H1 (cell line): ENCODE measurements at regions not wholly inside any gene's neighbourhood (a gene's known extent, or its start where the extent isn't known, plus 50 kb on each side); places are given as distances from the start of the nearest gene placed in this dataset.
A peak's percentile ranks its signal among the peaks of the same experiment; 100 is the strongest.

Experiments
- CTCF ChIA-PET: fragments of 300-600 bp; sonication (Branson Sonifier 250); formaldehyde crosslinking; loops from one replicate; lab custom pipeline; 2021; ENCODE audit not compliant: partially characterized antibody; lab: Charles Lee
- POLR2A ChIA-PET: fragments of 300-600 bp; sonication (Branson Sonifier 250); formaldehyde crosslinking; loops from one replicate; lab custom pipeline; 2021; ENCODE audit warnings: inconsistent platforms; ENCODE audit not compliant: partially characterized antibody; lab: Charles Lee
- DNase-seq, 2 experiments: peaks; one replicate each; pipeline versions ENCODE4 v3.0.0 to v3.0.0-alpha.2; 2010 to 2022; ENCODE audit warnings: low spot score in 2 of 2, low read depth in 1 of 2, mixed read lengths in 1 of 2
- FAIRE-seq: peaks from 2 replicates; lab custom pipeline; 2011; peaks lifted over from hg19 to GRCh38; lab: Jason Lieb, UNC
- H2AFZ ChIP-seq: 2 replicates; pipeline ENCODE4 v1.8.1; 2012; ENCODE audit warnings: low read length, inconsistent platforms
- H2AK5ac ChIP-seq: 2 replicates; pipeline ENCODE4 v1.6.1; 2013; ENCODE audit warnings: low read depth, low read length
- H2BK120ac ChIP-seq: replicated peaks from 2 replicates; pipeline ENCODE3; 2013; ENCODE audit warnings: low read depth, low read length, inconsistent platforms
- H2BK12ac ChIP-seq: 2 replicates; pipeline ENCODE4 v1.6.1; 2013; ENCODE audit warnings: low read depth, low read length
- H2BK15ac ChIP-seq: 2 replicates; pipeline ENCODE4 v1.6.1; 2013; ENCODE audit warnings: low read length
- H2BK20ac ChIP-seq: 2 replicates; pipeline ENCODE4 v1.6.1; 2013; ENCODE audit warnings: low read length
- H2BK5ac ChIP-seq: 2 replicates; pipeline ENCODE4 v1.6.1; 2013; ENCODE audit warnings: low read depth, low read length
- H3K14ac ChIP-seq: 2 replicates; pipeline ENCODE4 v1.6.1; 2013; ENCODE audit warnings: inconsistent platforms; ENCODE audit not compliant: insufficient read length
- H3K18ac ChIP-seq: 2 replicates; pipeline ENCODE4 v1.6.1; 2013; ENCODE audit warnings: low read length; ENCODE audit errors: extremely low read depth
- H3K23ac ChIP-seq: 2 replicates; pipeline ENCODE4 v1.6.1; 2013; ENCODE audit warnings: inconsistent platforms; ENCODE audit not compliant: insufficient read length
- H3K23me2 ChIP-seq: 2 replicates; pipeline ENCODE4 v1.6.1; 2013; ENCODE audit warnings: low read depth, low read length
- H3K27ac ChIP-seq: 2 replicates; pipeline ENCODE4 v1.6.1; 2011; ENCODE audit warnings: low read depth, low read length, inconsistent platforms
- H3K27me3 ChIP-seq, 4 experiments: replicated peaks in 1 of 4; 1 replicate in 1 of 4; 2 replicates in 3 of 4; pipeline versions ENCODE4 v1.6.1 to v1.8.1; 2011 to 2013; ENCODE audit warnings: low read length in 3 of 4, mild to moderate bottlenecking in 3 of 4, inconsistent platforms in 2 of 4, mixed read lengths in 2 of 4, moderate library complexity in 1 of 4; ENCODE audit not compliant: control insufficient read depth in 3 of 4, insufficient read depth in 3 of 4; ENCODE audit errors: extremely low read depth in 1 of 4
- H3K36me3 ChIP-seq, 4 experiments: 2 replicates each; pipeline versions ENCODE4 v1.6.1 to v1.8.1; 2011 to 2013; ENCODE audit warnings: mild to moderate bottlenecking in 4 of 4, low read length in 3 of 4, moderate library complexity in 2 of 4, control low read depth in 1 of 4, inconsistent platforms in 1 of 4; ENCODE audit not compliant: insufficient read depth in 4 of 4, control insufficient read depth in 2 of 4
- H3K4ac ChIP-seq: replicated peaks from 2 replicates; pipeline ENCODE3; 2013; ENCODE audit warnings: low read length, low read depth, mixed read lengths, inconsistent platforms; ENCODE audit not compliant: insufficient read length
- H3K4me1 ChIP-seq, 4 experiments: replicated peaks in 1 of 4; 1 replicate in 1 of 4; 2 replicates in 3 of 4; pipeline versions ENCODE4 v1.6.1 to v1.8.1; 2011 to 2013; ENCODE audit warnings: low read length in 3 of 4, inconsistent platforms in 2 of 4, mixed read lengths in 1 of 4; ENCODE audit not compliant: insufficient read depth in 4 of 4, control insufficient read depth in 3 of 4
- H3K4me2 ChIP-seq, 2 experiments: 2 replicates each; pipeline versions ENCODE4 v1.6.1 to v1.8.1; 2011 to 2013; ENCODE audit warnings: low read depth in 2 of 2, low read length in 2 of 2, control low read depth in 1 of 2, inconsistent platforms in 1 of 2, mild to moderate bottlenecking in 1 of 2; ENCODE audit not compliant: insufficient read depth in 1 of 2
- H3K4me3 ChIP-seq, 4 experiments: fragments of 200-600, 300-600 bp in 1 of 4; sonication (generic), shearing (Covaris generic), sonication (Bioruptor Twin) in 1 of 4; 2 replicates each; pipeline versions ENCODE4 v1.5.1 to v1.8.1; 2011 to 2016; ENCODE audit warnings: low read length in 4 of 4, low read depth in 3 of 4, control low read depth in 2 of 4, inconsistent platforms in 2 of 4, mild to moderate bottlenecking in 2 of 4, mixed read lengths in 1 of 4, moderate library complexity in 1 of 4; ENCODE audit not compliant: insufficient read depth in 2 of 4; ENCODE audit errors: extremely low read depth in 1 of 4
- H3K56ac ChIP-seq: replicated peaks from 2 replicates; pipeline ENCODE3; 2013; ENCODE audit warnings: low read depth, mild to moderate bottlenecking, mixed read lengths, low read length, inconsistent platforms; ENCODE audit not compliant: insufficient read length
- H3K79me1 ChIP-seq: 2 replicates; pipeline ENCODE4 v1.6.1; 2013; ENCODE audit warnings: low read depth, low read length, control low read depth
- H3K79me2 ChIP-seq, 2 experiments: 2 replicates each; pipeline versions ENCODE4 v1.6.1 to v1.8.1; 2012 to 2013; ENCODE audit warnings: low read length in 2 of 2, mild to moderate bottlenecking in 2 of 2, inconsistent platforms in 1 of 2; ENCODE audit not compliant: insufficient read depth in 2 of 2, control insufficient read depth in 1 of 2
- H3K9ac ChIP-seq, 4 experiments: replicated peaks in 1 of 4; 1 replicate in 1 of 4; 2 replicates in 3 of 4; pipeline versions ENCODE4 v1.6.1 to v1.8.1; 2011 to 2013; ENCODE audit warnings: low read depth in 3 of 4, low read length in 3 of 4, control low read depth in 2 of 4, mild to moderate bottlenecking in 2 of 4, moderate library complexity in 2 of 4, inconsistent platforms in 1 of 4; ENCODE audit errors: extremely low read depth in 1 of 4
- H3K9me3 ChIP-seq, 2 experiments: 2 replicates each; pipeline versions ENCODE4 v1.6.1 to v1.8.1; 2012 to 2013; ENCODE audit warnings: mild to moderate bottlenecking in 2 of 2, moderate library complexity in 2 of 2, control low read depth in 1 of 2, inconsistent platforms in 1 of 2, low read depth in 1 of 2, low read length in 1 of 2, mixed read lengths in 1 of 2; ENCODE audit not compliant: insufficient read depth in 2 of 2
- H4K20me1 ChIP-seq, 2 experiments: replicated peaks in 1 of 2; 2 replicates each; pipeline versions ENCODE3 to v1.8.1; 2011 to 2013; ENCODE audit warnings: inconsistent platforms in 2 of 2, low read length in 2 of 2, mild to moderate bottlenecking in 1 of 2; ENCODE audit not compliant: insufficient read depth in 2 of 2, control insufficient read depth in 1 of 2
- H4K5ac ChIP-seq: 2 replicates; pipeline ENCODE4 v1.6.1; 2013; ENCODE audit warnings: low read length, low read depth, mixed read lengths, inconsistent platforms; ENCODE audit not compliant: insufficient read length
- H4K8ac ChIP-seq: 2 replicates; pipeline ENCODE4 v1.8.0; 2013; ENCODE audit warnings: mild to moderate bottlenecking, moderate library complexity, low read length, inconsistent platforms; ENCODE audit not compliant: insufficient read depth; ENCODE audit errors: extremely low read depth
- H4K91ac ChIP-seq: replicated peaks from 2 replicates; pipeline ENCODE3; 2013; ENCODE audit warnings: low read length, mixed read lengths, inconsistent platforms; ENCODE audit not compliant: insufficient read length
- SIX5 ChIP-seq: IDR thresholded peaks from 2 replicates; pipeline ENCODE4 v1.6.1; 2011; ENCODE audit warnings: mild to moderate bottlenecking, low read depth, low read length
- SP1 ChIP-seq: IDR thresholded peaks from 2 replicates; pipeline ENCODE4 v1.6.1; 2011; ENCODE audit warnings: low read depth, low read length
- SUZ12 ChIP-seq: fragments of 200-600 bp; sonication (generic); IDR thresholded peaks from 2 replicates; pipeline ENCODE4 v1.6.1; 2012; ENCODE audit warnings: mild to moderate bottlenecking, inconsistent platforms, low read length, moderate library complexity, mixed read lengths
- TAF1 ChIP-seq: IDR thresholded peaks from 2 replicates; pipeline ENCODE4 v1.6.1; 2011; ENCODE audit warnings: mild to moderate bottlenecking, low read depth, low read length
- WGBS, 2 experiments: shearing (Covaris generic) in 1 of 2; methylation state at CpG; one replicate each; pipeline versions ENCODE4 v1.1.6 to v1.1.7; 2013 to 2015; ENCODE audit warnings: low lambda C conversion rate in 2 of 2, mixed read lengths in 2 of 2, inconsistent platforms in 1 of 2, low coverage in 1 of 2, missing lambda C conversion rate in 1 of 2; ENCODE audit not compliant: insufficient replicate concordance in 2 of 2, insufficient coverage in 1 of 2, insufficient read length in 1 of 2; ENCODE audit errors: extremely low coverage in 1 of 2, missing lambda C conversion rate in 1 of 2; 5-methylcytosine and 5-hydroxymethylcytosine counted together

GRCh38 chr5:166724284-166724683 is 1567.2 kb upstream of the WWC1 start:
- H4K91ac ChIP-seq: no peak overlapping the region
- no peak overlapping the region for H3K27ac ChIP-seq
- no peak for TF ChIP-seq SP1
- TF ChIP-seq TAF1: no peak
- no peak for TF ChIP-seq SUZ12
- TF ChIP-seq SIX5: no peak
- H2BK12ac ChIP-seq: no peak overlapping the region
- no peaks in the 10 kb centered on the region for H3K23me2 ChIP-seq
- H3K56ac ChIP-seq: no peak overlapping the region
- H3K14ac ChIP-seq: no peak overlapping the region
- H2BK20ac ChIP-seq: no peak overlapping the region
- H3K4me1 ChIP-seq: peaks cover 0 to 3% (median under 1%) of the 10 kb centered on the region in 4 experiments; a peak in 2 of 7 replicates
- H2BK5ac ChIP-seq: no peak overlapping the region
- no peak overlapping the region for H4K5ac ChIP-seq
- no peak overlapping the region for H2BK120ac ChIP-seq
- no peaks in the 10 kb centered on the region for H3K27me3 ChIP-seq
- no peaks in the 10 kb centered on the region for H3K9me3 ChIP-seq
- no peak overlapping the region for H3K18ac ChIP-seq
- no peak overlapping the region for H4K8ac ChIP-seq
- DNase-seq (no peak), FAIRE-seq (no peak)
- no peaks in the 10 kb centered on the region for H3K36me3 ChIP-seq
- CTCF ChIA-PET: no interaction called here
- H3K4me3 ChIP-seq: no peak overlapping the region
- POLR2A ChIA-PET: no interaction called here
- no peak overlapping the region for H3K4ac ChIP-seq
- H2AFZ ChIP-seq: 0 out of 2 replicates have a peak overlapping the region, but pooled peaks have one; percentile 53
- no peak overlapping the region for H3K9ac ChIP-seq
- 95% methylated on average over 5 of the region's 5 CpGs; no CpG with 5 or more reads in 1 of the 2 experiments for WGBS, 2 experiments
- no peaks in the 10 kb centered on the region for H4K20me1 ChIP-seq
- H3K4me2 ChIP-seq: no peak overlapping the region
- H3K79me2 ChIP-seq: no peaks in the 10 kb centered on the region
- no peak overlapping the region for H3K23ac ChIP-seq
- H2BK15ac ChIP-seq: no peak overlapping the region
- H3K79me1 ChIP-seq: no peaks in the 10 kb centered on the region
- no peak overlapping the region for H2AK5ac ChIP-seq
